HG02623 (cell line): ENCODE measurements at regions not wholly inside any gene's neighbourhood (a gene's known extent, or its start where the extent isn't known, plus 50 kb on each side); places are given as distances from the start of the nearest gene placed in this dataset.
A peak's percentile ranks its signal among the peaks of the same experiment; 100 is the strongest.

Source experiments
- ATAC-seq: cut with Tn5 transposase; IDR thresholded peaks from one replicate; pipeline ENCODE4 v1.9.1; 2021; ENCODE audit warnings: moderate library complexity; ENCODE audit not compliant: unreplicated experiment

DNA sequence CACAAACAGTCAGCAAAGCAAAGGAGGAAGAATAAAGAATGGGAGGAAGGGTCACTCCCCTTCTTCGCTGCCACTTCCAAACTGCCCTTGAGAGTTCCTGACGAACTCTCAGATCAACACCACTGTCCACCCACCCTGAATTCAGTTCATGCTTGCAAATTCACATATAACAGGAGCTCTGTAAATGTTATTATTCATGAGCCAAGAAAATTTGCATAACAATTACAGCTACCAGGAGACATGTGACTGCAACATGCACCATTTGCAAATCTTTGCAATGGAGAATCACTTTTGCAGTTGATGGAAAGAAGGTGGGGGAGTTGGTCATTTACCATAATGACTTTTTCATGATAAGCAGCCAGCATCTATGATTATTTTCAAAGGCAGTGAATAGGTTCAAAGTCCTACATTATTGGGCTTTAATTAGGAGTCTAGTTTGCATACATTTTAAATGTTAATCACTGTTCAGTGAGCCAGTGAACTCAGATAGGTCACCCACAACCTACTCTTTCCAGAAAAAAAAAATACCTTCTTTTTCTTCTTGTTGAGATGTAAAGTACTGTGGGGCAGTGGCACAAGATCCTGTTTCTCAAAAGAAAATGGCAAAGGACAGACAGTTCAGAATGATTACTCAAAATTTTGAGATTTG is 149.7 kb downstream of the CAAP1 start:
- ATAC-seq, result no peak

- no peak for ATAC-seq
Measured at GRCh38 chr9:26735160-26735559, 157.4 kb downstream of the CAAP1 start.

- ATAC-seq, result no peak
Measured at GRCh38 chr9:26729187-26729586, 163.4 kb downstream of the CAAP1 start.

- ATAC-seq, result no peak
Measured at GRCh38 chr9:26727471-26727870, 165.1 kb downstream of the CAAP1 start.

DNA sequence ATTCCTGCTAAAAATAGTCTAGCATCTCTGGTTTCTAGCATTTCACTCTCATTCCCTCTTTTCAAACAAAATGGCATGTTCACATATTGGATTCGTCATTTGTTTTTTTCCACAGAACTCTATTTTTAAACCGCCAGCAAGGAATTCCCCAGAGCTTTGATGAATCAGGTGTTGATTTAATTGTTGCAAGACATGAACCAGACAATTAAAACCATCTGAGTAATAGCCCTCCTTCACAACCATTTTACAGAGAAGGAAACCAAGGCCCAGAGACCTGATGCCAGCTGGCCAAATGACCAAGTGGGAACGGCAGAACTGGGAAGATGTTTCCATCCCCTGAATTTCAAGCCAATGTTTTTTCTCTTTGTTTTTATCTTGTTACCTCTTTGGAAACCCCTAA is 167.0 kb downstream of the CAAP1 start:
- no peak for ATAC-seq

GRCh38 chr9:26723486-26723885 is 169.1 kb downstream of the CAAP1 start:
- peak; percentile 47 for ATAC-seq

DNA sequence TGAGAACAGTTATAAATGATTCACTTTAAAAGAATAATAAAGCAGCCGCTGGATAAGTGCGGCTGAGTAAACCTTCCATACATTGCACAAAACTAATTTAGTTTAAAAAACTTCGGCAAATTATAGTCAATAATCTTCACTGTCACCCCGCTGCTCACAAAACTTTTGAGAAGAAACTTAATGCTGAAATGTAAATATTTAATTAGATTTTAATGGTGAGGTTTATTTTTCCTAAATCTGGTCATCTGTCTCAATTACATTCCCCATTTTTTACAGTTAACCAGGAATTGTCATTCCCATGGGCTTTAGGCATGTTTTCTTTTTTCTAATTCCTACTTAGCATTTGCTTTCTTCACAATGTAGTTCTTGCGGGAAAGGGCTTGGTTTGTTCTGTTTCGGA is 169.8 kb downstream of the CAAP1 start:
- ATAC-seq, result no peak

- no peak for ATAC-seq
Measured at GRCh38 chr9:26710008-26710407, 182.6 kb downstream of the CAAP1 start.

DNA sequence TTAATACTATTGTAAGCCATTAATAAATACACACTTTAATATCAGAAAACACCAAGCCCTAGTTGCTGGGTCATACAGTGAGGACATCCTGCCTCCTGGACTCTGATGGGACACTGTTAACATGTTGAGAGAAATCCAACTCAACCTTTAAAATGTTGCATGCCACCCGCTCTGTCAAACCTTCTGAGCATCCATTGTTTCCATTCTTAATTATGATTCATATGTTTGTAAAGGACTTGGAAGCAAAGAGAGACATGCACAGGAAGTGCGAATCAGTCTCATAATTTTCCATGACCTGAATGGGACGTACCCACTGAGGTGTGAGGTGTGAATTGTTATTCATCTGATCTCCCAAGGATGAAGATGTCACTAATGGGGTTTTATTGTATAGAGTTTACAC is 186.4 kb downstream of the CAAP1 start:
- no peak for ATAC-seq

- no peak for ATAC-seq
Measured at GRCh38 chr9:26695298-26695622, 197.3 kb downstream of the CAAP1 start.

DNA sequence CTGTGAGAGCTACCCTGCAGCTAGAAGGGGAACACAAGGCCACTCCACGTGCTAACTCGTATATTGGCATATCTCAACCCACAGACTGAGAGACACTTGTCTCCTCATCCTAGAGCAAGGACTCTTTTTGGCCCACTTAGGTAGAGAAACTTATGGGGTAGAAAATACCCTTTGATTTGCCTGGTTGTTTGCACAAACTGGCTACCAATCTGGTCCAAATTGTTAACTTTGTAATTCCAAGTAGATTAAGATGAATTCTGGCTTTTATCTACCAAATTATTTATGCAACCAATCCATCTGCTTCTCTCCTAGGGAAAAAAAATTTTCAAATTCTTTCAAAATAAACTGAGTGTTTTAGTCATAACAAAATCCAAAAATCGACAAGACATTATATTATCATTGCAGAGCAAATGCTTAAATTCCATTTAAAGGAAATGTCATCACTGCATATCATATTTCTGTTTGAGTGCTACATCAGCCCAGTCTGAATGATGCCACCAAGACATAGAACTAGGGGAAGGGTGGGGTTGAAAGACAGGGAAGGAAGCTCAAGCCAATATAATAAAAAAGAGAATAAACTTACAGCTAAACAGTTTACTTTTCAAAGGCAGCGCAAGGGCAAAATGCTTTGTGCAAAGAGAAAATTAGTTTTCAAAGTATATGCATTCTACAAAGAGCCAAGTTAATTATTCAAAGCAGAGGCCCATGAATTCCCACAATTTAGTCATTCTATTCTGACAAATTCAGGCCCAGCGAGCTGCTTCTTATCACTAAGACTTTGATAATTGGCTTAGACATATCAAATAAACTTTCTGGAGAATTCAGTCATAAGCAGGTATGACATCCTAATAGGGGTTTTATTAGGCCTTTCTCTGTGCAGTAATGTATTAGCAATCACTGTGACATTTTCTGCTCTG is 198.0 kb downstream of the CAAP1 start:
- no peak for ATAC-seq

GRCh38 chr9:26689041-26689440 is 203.6 kb downstream of the CAAP1 start:
- no peak for ATAC-seq

GRCh38 chr9:26687421-26687820 is 205.2 kb downstream of the CAAP1 start:
- ATAC-seq, result no peak

- no peak for ATAC-seq
Measured at GRCh38 chr9:26685818-26686217, 206.8 kb downstream of the CAAP1 start.

DNA sequence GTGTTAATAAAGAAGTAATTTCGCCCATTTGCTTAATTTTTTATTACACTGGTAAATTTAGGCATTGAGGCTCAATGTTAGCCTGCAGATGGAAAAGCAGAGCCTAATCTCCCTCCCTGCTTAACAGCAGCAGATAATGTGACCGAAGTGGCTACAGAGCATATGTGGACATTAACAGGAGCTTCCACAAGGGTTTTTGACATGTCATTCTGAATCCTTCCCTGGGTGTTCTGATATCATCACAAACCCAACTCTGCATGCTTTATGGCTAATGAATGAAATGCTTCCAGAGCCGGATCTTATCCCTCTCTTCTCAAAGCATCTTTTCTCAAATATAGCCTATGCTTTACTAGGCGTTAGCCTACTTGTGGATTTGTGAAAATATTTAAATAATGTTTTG is 208.6 kb downstream of the CAAP1 start:
- ATAC-seq, result no peak

DNA sequence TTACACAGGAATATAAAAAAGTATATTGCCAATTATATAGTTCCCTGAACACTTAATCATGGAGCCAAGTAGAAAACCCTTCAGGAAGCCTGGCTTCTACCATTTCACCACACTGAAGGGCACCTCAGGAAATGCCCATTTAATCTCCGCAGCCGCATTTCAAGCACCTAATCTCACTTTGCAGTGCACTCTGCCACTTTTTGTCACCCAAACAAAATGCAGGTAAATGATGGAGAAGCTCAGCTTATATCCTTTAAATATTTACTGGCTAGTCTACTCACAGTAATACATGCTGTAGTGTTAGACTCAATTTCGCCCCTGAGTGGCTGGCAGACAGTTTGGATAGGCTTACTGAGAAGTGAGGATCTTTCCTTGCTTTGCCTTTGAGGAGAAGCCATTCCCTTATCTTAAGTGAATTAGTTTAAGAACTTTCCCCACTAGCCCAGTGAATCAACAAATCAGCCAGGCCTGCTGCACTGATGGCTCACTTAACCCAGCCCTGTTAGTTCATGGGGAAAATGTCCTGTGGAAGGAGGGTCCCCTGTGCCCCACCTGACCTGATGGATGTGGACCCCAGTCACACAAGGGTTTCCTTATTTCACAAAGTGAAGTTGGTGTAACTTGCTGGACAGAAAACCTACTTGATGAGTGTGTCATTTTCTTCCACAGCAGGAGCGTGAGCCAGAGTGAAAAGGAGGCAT is 209.7 kb downstream of the CAAP1 start:
- ATAC-seq, result no peak

DNA sequence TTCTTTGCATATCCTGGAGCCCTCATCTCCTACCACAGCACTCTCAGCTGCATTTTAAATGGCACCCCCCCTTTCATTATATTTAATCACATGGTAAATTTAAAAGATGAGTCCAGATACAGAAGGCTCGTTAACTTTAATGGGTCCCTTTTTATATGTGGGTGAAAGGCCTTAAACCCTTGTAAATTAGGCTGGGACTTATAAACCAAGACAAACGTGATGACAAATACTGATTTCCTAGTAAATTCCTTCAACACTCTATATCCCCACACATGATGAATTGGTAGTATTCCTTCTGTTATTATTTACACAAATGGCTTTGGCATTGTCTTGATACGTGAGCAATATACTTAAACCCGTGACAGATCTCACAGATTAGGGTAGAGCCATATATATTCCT is 210.6 kb downstream of the CAAP1 start:
- no peak for ATAC-seq

DNA sequence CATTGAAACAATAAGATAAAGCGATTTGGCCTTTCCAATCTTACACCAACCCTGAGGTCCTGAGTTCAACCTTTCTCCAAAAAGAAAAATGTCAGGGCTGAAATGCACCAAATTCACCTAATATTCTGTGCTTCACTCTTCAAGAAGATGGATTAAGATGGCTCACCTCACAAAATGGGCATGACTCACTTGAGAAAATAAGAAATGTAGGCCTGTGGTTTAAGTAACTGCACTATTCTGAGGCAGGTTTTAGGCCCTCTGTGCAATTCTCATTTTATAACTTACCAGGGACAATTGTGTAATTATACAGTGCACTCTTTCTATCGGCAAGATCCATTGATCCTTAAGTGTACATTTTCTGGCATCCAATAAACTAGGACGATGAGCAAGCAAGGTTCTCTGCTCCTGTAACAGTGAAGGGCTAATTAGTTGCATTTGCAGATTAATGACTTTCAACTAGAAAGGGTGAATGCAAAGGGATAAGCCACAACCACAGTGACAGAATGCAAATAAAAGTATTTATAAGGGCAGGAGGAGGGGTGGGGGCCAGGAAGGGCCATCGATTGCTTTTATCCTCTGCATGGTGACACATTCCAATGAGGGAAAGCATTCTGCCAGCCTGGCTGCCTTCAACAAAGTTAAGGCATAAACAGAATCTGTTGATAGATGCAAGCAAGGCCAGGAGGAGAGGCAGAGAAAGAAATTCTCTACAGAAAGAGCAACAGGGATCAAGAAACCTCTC is 214.5 kb downstream of the CAAP1 start:
- ATAC-seq, result no peak

DNA sequence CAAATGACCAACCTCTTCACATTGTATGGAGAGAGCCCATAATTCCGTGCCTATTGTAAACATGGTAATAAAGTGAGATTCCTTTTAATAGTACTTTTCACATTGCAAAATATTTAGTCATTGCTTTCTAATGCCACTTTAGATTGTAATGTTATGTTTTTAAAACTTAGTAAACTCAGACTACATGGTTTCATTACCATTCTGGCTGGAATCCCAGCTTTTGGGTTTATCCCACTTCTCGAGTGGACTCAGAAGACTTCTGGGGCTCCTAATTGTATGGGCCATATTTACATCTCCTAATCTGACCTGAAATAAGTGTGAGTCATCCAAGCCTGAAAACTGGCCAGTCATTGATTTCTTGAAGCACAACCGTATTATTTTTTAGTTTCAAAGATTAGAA is 217.6 kb downstream of the CAAP1 start:
- no peak for ATAC-seq

GRCh38 chr9:26673261-26673660 is 219.3 kb downstream of the CAAP1 start:
- ATAC-seq, result no peak
